GM18907 (cell line): ENCODE measurements at regions not wholly inside any gene's neighbourhood (a gene's known extent, or its start where the extent isn't known, plus 50 kb on each side); places are given as distances from the start of the nearest gene placed in this dataset.

ENCODE experiments used
- ATAC-seq: cut with Tn5 transposase; IDR thresholded peaks from one replicate; pipeline ENCODE4 v1.9.1; 2021; ENCODE audit warnings: mild to moderate bottlenecking, moderate library complexity; ENCODE audit not compliant: unreplicated experiment

GRCh38 chr13:106433066-106433465 is 102.4 kb downstream of the EFNB2 start:
- no peak for ATAC-seq

GRCh38 chr13:106432636-106433035 is 102.8 kb downstream of the EFNB2 start:
- ATAC-seq = no peak

GRCh38 chr13:106426909-106427308 is 108.6 kb downstream of the EFNB2 start:
- no peak for ATAC-seq

- no peak for ATAC-seq
Observed at GRCh38 chr13:106425661-106426060, 109.8 kb downstream of the EFNB2 start.

- ATAC-seq = no peak
Observed at GRCh38 chr13:106424805-106425204, 110.7 kb downstream of the EFNB2 start.

- ATAC-seq = peak; percentile 65
Observed at GRCh38 chr13:106423530-106423929, 111.9 kb downstream of the EFNB2 start.

GRCh38 chr13:106418556-106418955 is 116.9 kb downstream of the EFNB2 start:
- ATAC-seq = no peak

- no peak for ATAC-seq
Observed at GRCh38 chr13:106417467-106418110, 117.9 kb downstream of the EFNB2 start.

- no peak for ATAC-seq
Observed at GRCh38 chr13:106416645-106417044, 118.8 kb downstream of the EFNB2 start.

- ATAC-seq = no peak
Observed at GRCh38 chr13:106415971-106416370, 119.5 kb downstream of the EFNB2 start.

GRCh38 chr13:106415442-106415841 is 120.0 kb downstream of the EFNB2 start:
- ATAC-seq = no peak

GRCh38 chr13:106407338-106407737 is 128.1 kb downstream of the EFNB2 start:
- ATAC-seq = no peak

- no peak for ATAC-seq
Observed at GRCh38 chr13:106405731-106406130, 129.7 kb downstream of the EFNB2 start.

- no peak for ATAC-seq
Observed at GRCh38 chr13:106403280-106403679, 132.2 kb downstream of the EFNB2 start.

GRCh38 chr13:106402866-106403265 is 132.6 kb downstream of the EFNB2 start:
- ATAC-seq = no peak

- no peak for ATAC-seq
Observed at GRCh38 chr13:106401081-106401480, 134.4 kb downstream of the EFNB2 start.

GRCh38 chr13:106400289-106400688 is 135.2 kb downstream of the EFNB2 start:
- no peak for ATAC-seq

- ATAC-seq = no peak
Observed at GRCh38 chr13:106398289-106398688, 137.2 kb downstream of the EFNB2 start.

GRCh38 chr13:106393776-106394175 is 141.7 kb downstream of the EFNB2 start:
- ATAC-seq = no peak

GRCh38 chr13:106391681-106392080 is 143.8 kb downstream of the EFNB2 start:
- no peak for ATAC-seq

GRCh38 chr13:106391271-106391670 is 144.2 kb downstream of the EFNB2 start:
- no peak for ATAC-seq

- ATAC-seq = no peak
Observed at GRCh38 chr13:106390367-106390766, 145.1 kb downstream of the EFNB2 start.

GRCh38 chr13:106385654-106386053 is 149.8 kb downstream of the EFNB2 start:
- ATAC-seq = no peak
